Heart left ventricle (tissue), 16 donors: ENCODE measurements at regions not wholly inside any gene's neighbourhood (a gene's known extent, or its start where the extent isn't known, plus 50 kb on each side); places are given as distances from the start of the nearest gene placed in this dataset.
"Not testable (repeated sequence)": the region's sequence is repeated elsewhere in the genome, so short reads cannot be mapped to it uniquely, and the experiment has no call there.

ENCODE experiments used
- ATAC-seq, 4 donors: fragments of 200-7000 bp; cut with Tn5 transposase; one replicate each; pipeline ENCODE4 v1.9.1; 2020 to 2022; ENCODE audit warnings: moderate library complexity in 4 of 4, mild to moderate bottlenecking in 3 of 4, moderate number of reproducible peaks in 1 of 4
- DNase-seq, 5 donors: peaks; one replicate each; pipeline ENCODE4 v3.0.0-alpha.2; 2020
- H3K27ac ChIP-seq, 12 donors: fragments of 200-600 bp; sonication (generic) in 4 of 12; one replicate each; pipeline versions ENCODE4 v1.5.0 to v1.8.0; 2016 to 2022; ENCODE audit warnings: mild to moderate bottlenecking in 2 of 12
- H3K27me3 ChIP-seq, 9 donors: fragments of 200-600 bp; sonication (generic) in 2 of 9; one replicate each; pipeline versions ENCODE4 v1.5.1 to v1.8.0; 2016 to 2022; ENCODE audit warnings: mild to moderate bottlenecking in 3 of 9
- H3K36me3 ChIP-seq, 9 donors: fragments of 200-600 bp; sonication (generic) in 2 of 9; one replicate each; pipeline versions ENCODE4 v1.5.0 to v1.8.0; 2018 to 2022; ENCODE audit warnings: mild to moderate bottlenecking in 2 of 9
- H3K4me1 ChIP-seq, 12 donors: fragments of 200-600 bp; sonication (generic) in 4 of 12; one replicate each; pipeline versions ENCODE4 v1.5.0 to v1.8.0; 2016 to 2022; ENCODE audit warnings: mild to moderate bottlenecking in 3 of 12
- H3K4me3 ChIP-seq, 12 donors: fragments of 200-600 bp; sonication (generic) in 4 of 12; one replicate each; pipeline versions ENCODE4 v1.5.0 to v1.8.0; 2017 to 2022; ENCODE audit warnings: mild to moderate bottlenecking in 9 of 12, moderate library complexity in 4 of 12
- H3K9me3 ChIP-seq, 12 donors: fragments of 200-600 bp; sonication (generic) in 4 of 12; one replicate each; pipeline versions ENCODE4 v1.5.0 to v1.8.0; 2016 to 2022; ENCODE audit warnings: mild to moderate bottlenecking in 1 of 12
- CTCF ChIP-seq, 12 donors: fragments of 200-600 bp; sonication (generic) in 4 of 12; IDR thresholded peaks; one replicate each; pipeline versions ENCODE4 v1.5.0 to v1.8.0; 2018 to 2022; ENCODE audit warnings: antibody characterized with exemption in 12 of 12, mild to moderate bottlenecking in 5 of 12
- POLR2A ChIP-seq, 2 donors: fragments of 450-650 bp; IDR thresholded peaks; one replicate each; pipeline ENCODE4 v1.6.1; 2017; ENCODE audit warnings: antibody characterized with exemption in 2 of 2, mild to moderate bottlenecking in 2 of 2, moderate library complexity in 2 of 2
- WGBS, 4 donors: extraction: QIAGEN DNeasy Blood & Tissue Kit in 2 of 4; methylation state at CpG; one replicate each; pipeline versions ENCODE4 v1.1.5 to v1.1.7; 2013 to 2018; 5-methylcytosine and 5-hydroxymethylcytosine counted together
- intact Hi-C, 10 donors: fragments of 100-400 bp; cut with DNase I; formaldehyde crosslinking; loops; one replicate each; pipeline versions ENCODE4 v1.11.1 to v1.14.2; 2022
- donor health status: ischemic (EF 13 %, LVEDD 7.1; RV severe dilation, severe dysfunction).
- donor health status: healthy with polysubstance abuse.
- donor health status: DM: no; HTN: yes; CAD: no.
- donor health status: DM: no; HTN: no; CAD: no.
- donor health status: ischemic (EF 25% LVEDD 6.9; RV normal size, moderate dysfunction).
- donor health status: ischemic (EF 25% LVEDD 5.7; RV mildly dilated, moderate dysfunction).
- donor health status: healthy.
- donor health status: DM: yes; HTN: yes; CAD: no.
- donor health status: ischemic (EF 35%, LVEDD 5.7; RV mildly dilated, moderate dysfunction).
- donor health status: nonischemic (EF 11% LVEDD 7.7; RV severe dilation, severe dysfunction).
- donor health status: DM: yes; HTN: yes; CAD: no.
- donor health status: PGD.
- donor health status: ischemic (EF 29% LVEDD 5.4; RV normal size, mild dysfunction).
- donor health status: nonischemic (EF 23%, LVEDD 6.1; RV moderate dilation, normal function).

- intact Hi-C loops, result no loop called here
- H3K36me3 ChIP-seq, result no peaks in the 10 kb centered on the region
- no peaks in the 10 kb centered on the region for H3K4me1 ChIP-seq
- H3K9me3 ChIP-seq, result peaks cover 0 to 28% (median 0%) of the 10 kb centered on the region in 12 donors
- ATAC-seq (no peak), DNase-seq (no peak)
- 75 to 89% (median 79%) methylated on average over 1 to 2 of the region's 2 CpGs for WGBS, 4 donors
- peaks cover 0 to 7% (median 0%) of the 10 kb centered on the region in 9 donors for H3K27me3 ChIP-seq
- TF ChIP-seq CTCF (IDR thresholded peaks at IDR 0.05) (no peak), POLR2A (IDR thresholded peaks at IDR 0.05) (no peak)
- no peak overlapping the region for H3K27ac ChIP-seq
- H3K4me3 ChIP-seq, result no peak overlapping the region
Observed at GRCh38 chr3:187491371-187491770, 123.2 kb downstream of the RTP4 start.

GRCh38 chr3:187490366-187490765 lies 122.2 kb downstream of the RTP4 start:
- Histone ChIP-seq H3K27ac (no peak overlapping the region), H3K9me3 (peaks cover 0 to 28% (median 0%) of the 10 kb centered on the region in 12 donors), H3K27me3 (peaks cover 0 to 7% (median 0%) of the 10 kb centered on the region in 9 donors), H3K4me3 (no peak overlapping the region), H3K36me3 (no peaks in the 10 kb centered on the region), H3K4me1 (no peaks in the 10 kb centered on the region)
- DNase-seq, result no peak
- TF ChIP-seq POLR2A (IDR thresholded peaks at IDR 0.05) (no peak), CTCF (IDR thresholded peaks at IDR 0.05) (no peak)
- intact Hi-C loops, result no loop called here
- no peak for ATAC-seq
- 53 to 78% (median 57%) methylated on average over 1 of the region's 1 CpG for WGBS, 4 donors

GRCh38 chr3:187484547-187485295 lies 116.5 kb downstream of the RTP4 start:
- Histone ChIP-seq H3K4me3 (no peak overlapping the region), H3K4me1 (peaks cover 0 to 7% (median 0%) of the 10 kb centered on the region in 12 donors), H3K27ac (no peak overlapping the region), H3K36me3 (no peaks in the 10 kb centered on the region), H3K9me3 (peaks cover 0 to 15% (median 0%) of the 10 kb centered on the region in 12 donors), H3K27me3 (peaks cover 0 to 9% (median 3%) of the 10 kb centered on the region in 9 donors)
- TF ChIP-seq CTCF (IDR thresholded peaks at IDR 0.05) (no peak), POLR2A (IDR thresholded peaks at IDR 0.05) (no peak)
- no peak for ATAC-seq
- 27 to 33% (median 31%) methylated on average over 10 of the region's 10 CpGs for WGBS, 4 donors
- intact Hi-C loops, result no loop called here
- DNase-seq, result no peak

GRCh38 chr3:187481426-187481825 lies 113.2 kb downstream of the RTP4 start:
- H3K4me1 ChIP-seq, result peaks cover 0 to 7% (median 0%) of the 10 kb centered on the region in 12 donors
- 65 to 80% (median 70%) methylated on average over 3 of the region's 3 CpGs for WGBS, 4 donors
- H3K36me3 ChIP-seq, result no peaks in the 10 kb centered on the region
- peaks cover 0 to 9% (median under 1%) of the 10 kb centered on the region in 9 donors for H3K27me3 ChIP-seq
- no peak for TF ChIP-seq CTCF (IDR thresholded peaks at IDR 0.05)
- no peak for TF ChIP-seq POLR2A (IDR thresholded peaks at IDR 0.05)
- no peak overlapping the region for H3K27ac ChIP-seq
- intact Hi-C loops, result no loop called here
- no peak for DNase-seq
- H3K9me3 ChIP-seq, result no peaks in the 10 kb centered on the region
- no peak overlapping the region for H3K4me3 ChIP-seq
- ATAC-seq, result no peak

- H3K27me3 ChIP-seq, H3K27ac ChIP-seq, H3K4me1 ChIP-seq, ATAC-seq, DNase-seq, H3K36me3 ChIP-seq, intact Hi-C loops, H3K4me3 ChIP-seq: not testable (repeated sequence)
- peaks cover 0 to 38% (median 17%) of the 10 kb centered on the region in 12 donors for H3K9me3 ChIP-seq
Observed at GRCh38 chr3:187475613-187476012, 107.4 kb downstream of the RTP4 start.
